OCI-LY1 (cell line): ENCODE measurements at regions not wholly inside any gene's neighbourhood (a gene's known extent, or its start where the extent isn't known, plus 50 kb on each side); places are given as distances from the start of the nearest gene placed in this dataset.

Source experiments
- H2AFZ ChIP-seq: fragments of 200-600 bp; sonication (generic), shearing (Covaris generic); 2 replicates; pipeline ENCODE4 v1.6.0; 2014; ENCODE audit warnings: antibody characterized with exemption, mild to moderate bottlenecking, low read length
- H3F3A ChIP-seq: fragments of 200-600 bp; sonication (generic), shearing (Covaris generic); 2 replicates; pipeline ENCODE4 v1.6.0; 2014; ENCODE audit warnings: mild to moderate bottlenecking, antibody characterized with exemption, low read length, moderate library complexity; ENCODE audit not compliant: insufficient read depth
- H3K27ac ChIP-seq: fragments of 200-600 bp; sonication (generic); 2 replicates; pipeline ENCODE4 v1.5.1; 2014; ENCODE audit warnings: low read length, mixed run types, mild to moderate bottlenecking, low read depth; ENCODE audit not compliant: poor library complexity, severe bottlenecking
- H3K27me3 ChIP-seq: fragments of 200-600 bp; sonication (generic); 2 replicates; pipeline ENCODE4 v1.6.0; 2014; ENCODE audit warnings: antibody characterized with exemption, mild to moderate bottlenecking, low read length, moderate library complexity; ENCODE audit not compliant: insufficient read depth
- H3K36me3 ChIP-seq: fragments of 200-600 bp; sonication (generic); 2 replicates; pipeline ENCODE4 v1.6.1; 2014; ENCODE audit warnings: mild to moderate bottlenecking, antibody characterized with exemption, low read length, moderate library complexity, mixed read lengths; ENCODE audit not compliant: insufficient read depth
- H3K4me1 ChIP-seq: fragments of 200-600 bp; sonication (generic); 2 replicates; pipeline ENCODE4 v1.5.1; 2014; ENCODE audit warnings: mild to moderate bottlenecking, low read length, moderate library complexity; ENCODE audit not compliant: insufficient read depth, severe bottlenecking
- H3K4me2 ChIP-seq: fragments of 200-600 bp; sonication (generic), shearing (Covaris generic); 2 replicates; pipeline ENCODE4 v1.6.1; 2014; ENCODE audit warnings: low read length
- H3K4me3 ChIP-seq: fragments of 200-600 bp; sonication (generic); 2 replicates; pipeline ENCODE4 v1.5.1; 2014; ENCODE audit warnings: low read length, low read depth, mild to moderate bottlenecking, mixed read lengths; ENCODE audit not compliant: poor library complexity, severe bottlenecking
- H3K79me2 ChIP-seq: fragments of 200-600 bp; shearing (Covaris generic); 2 replicates; pipeline ENCODE4 v1.6.1; 2016; ENCODE audit warnings: mixed run types, low read length, mixed read lengths; ENCODE audit not compliant: insufficient read depth
- H3K9ac ChIP-seq: fragments of 200-600 bp; sonication (generic), shearing (Covaris generic); 2 replicates; pipeline ENCODE4 v1.6.1; 2014; ENCODE audit warnings: mild to moderate bottlenecking, low read length, mixed read lengths
- H3K9me2 ChIP-seq: fragments of 200-600 bp; sonication (generic), shearing (Covaris generic); 2 replicates; pipeline ENCODE4 v1.6.1; 2014; ENCODE audit warnings: low read depth, mild to moderate bottlenecking, low read length, mixed read lengths
- H3K9me3 ChIP-seq: fragments of 200-600 bp; shearing (Covaris generic); 2 replicates; pipeline ENCODE4 v1.6.1; 2014; ENCODE audit warnings: low read length, mixed read lengths
- H4K20me1 ChIP-seq: fragments of 200-600 bp; sonication (generic), shearing (Covaris generic); 2 replicates; pipeline ENCODE4 v1.6.0; 2016; ENCODE audit warnings: mild to moderate bottlenecking, low read length; ENCODE audit not compliant: insufficient read depth
- EZH2 ChIP-seq: fragments of 200-600 bp; sonication (generic), shearing (Covaris generic); IDR thresholded peaks from 2 replicates; pipeline ENCODE4 v1.8.0; 2017; ENCODE audit warnings: borderline replicate concordance, mixed run types, mild to moderate bottlenecking, antibody characterized with exemption, low read length, moderate library complexity, mixed read lengths
- TF ChIP-seq, protein P1 (sequence below): fragments of 200-600 bp; sonication (generic), shearing (Covaris generic); IDR thresholded peaks from 2 replicates; pipeline ENCODE4 v1.5.1; 2017; ENCODE audit warnings: mild to moderate bottlenecking, antibody characterized with exemption, low read length, moderate library complexity, mixed read lengths

DNA sequence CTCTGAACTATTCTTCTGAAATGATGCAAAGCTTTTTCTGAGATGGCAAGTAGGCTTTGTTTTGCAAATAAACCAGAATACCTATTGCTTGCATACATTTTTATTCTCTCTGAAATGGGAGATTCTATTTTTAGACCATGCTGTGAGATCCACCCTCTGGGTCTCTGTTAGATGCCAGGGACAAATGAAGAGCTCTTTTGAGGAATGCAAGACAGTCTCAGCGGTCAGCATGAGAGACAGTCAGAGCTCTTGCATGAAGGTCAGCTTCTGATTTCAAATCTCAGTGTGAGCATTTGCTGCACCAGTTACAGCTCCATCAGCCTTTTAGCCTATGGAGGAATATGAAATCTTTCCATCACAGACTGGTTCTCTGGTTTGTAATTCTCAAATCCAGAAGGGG is 429.9 kb upstream of the KLF6 start:
- no peak overlapping the region for H2AFZ ChIP-seq
- TF ChIP-seq, protein P1, sequence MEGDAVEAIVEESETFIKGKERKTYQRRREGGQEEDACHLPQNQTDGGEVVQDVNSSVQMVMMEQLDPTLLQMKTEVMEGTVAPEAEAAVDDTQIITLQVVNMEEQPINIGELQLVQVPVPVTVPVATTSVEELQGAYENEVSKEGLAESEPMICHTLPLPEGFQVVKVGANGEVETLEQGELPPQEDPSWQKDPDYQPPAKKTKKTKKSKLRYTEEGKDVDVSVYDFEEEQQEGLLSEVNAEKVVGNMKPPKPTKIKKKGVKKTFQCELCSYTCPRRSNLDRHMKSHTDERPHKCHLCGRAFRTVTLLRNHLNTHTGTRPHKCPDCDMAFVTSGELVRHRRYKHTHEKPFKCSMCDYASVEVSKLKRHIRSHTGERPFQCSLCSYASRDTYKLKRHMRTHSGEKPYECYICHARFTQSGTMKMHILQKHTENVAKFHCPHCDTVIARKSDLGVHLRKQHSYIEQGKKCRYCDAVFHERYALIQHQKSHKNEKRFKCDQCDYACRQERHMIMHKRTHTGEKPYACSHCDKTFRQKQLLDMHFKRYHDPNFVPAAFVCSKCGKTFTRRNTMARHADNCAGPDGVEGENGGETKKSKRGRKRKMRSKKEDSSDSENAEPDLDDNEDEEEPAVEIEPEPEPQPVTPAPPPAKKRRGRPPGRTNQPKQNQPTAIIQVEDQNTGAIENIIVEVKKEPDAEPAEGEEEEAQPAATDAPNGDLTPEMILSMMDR = no peak
- TF ChIP-seq EZH2 = no peak
- H3K27me3 ChIP-seq = no peaks in the 10 kb centered on the region
- no peaks in the 10 kb centered on the region for H3K9me2 ChIP-seq
- H3K4me1 ChIP-seq = no peaks in the 10 kb centered on the region
- H3F3A ChIP-seq = no peaks in the 10 kb centered on the region
- no peaks in the 10 kb centered on the region for H4K20me1 ChIP-seq
- no peak overlapping the region for H3K4me2 ChIP-seq
- no peaks in the 10 kb centered on the region for H3K36me3 ChIP-seq
- H3K27ac ChIP-seq = no peak overlapping the region
- H3K79me2 ChIP-seq = no peaks in the 10 kb centered on the region
- no peak overlapping the region for H3K9ac ChIP-seq
- H3K4me3 ChIP-seq = no peak overlapping the region
- no peaks in the 10 kb centered on the region for H3K9me3 ChIP-seq

DNA sequence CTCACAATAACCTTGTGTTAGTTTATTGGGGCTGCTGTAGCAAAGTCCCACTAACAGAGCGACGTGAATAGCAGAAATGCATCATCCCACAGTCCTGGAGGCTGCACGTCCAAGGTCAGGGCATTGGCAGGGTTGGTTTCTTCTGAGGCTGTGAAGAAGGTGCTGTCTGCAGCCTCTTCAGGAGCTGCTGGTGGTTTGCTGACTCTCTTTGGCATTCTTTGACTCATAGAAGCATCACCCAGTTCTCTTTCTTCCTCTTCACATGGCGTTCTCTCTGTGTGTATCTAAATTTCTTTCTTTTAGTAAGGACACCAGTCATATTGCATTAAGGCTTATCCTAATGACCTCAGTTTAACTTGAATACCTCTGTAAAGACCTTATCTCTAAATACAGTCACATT is 428.4 kb upstream of the KLF6 start:
- TF ChIP-seq EZH2 = no peak
- TF ChIP-seq, protein P1 = no peak

DNA sequence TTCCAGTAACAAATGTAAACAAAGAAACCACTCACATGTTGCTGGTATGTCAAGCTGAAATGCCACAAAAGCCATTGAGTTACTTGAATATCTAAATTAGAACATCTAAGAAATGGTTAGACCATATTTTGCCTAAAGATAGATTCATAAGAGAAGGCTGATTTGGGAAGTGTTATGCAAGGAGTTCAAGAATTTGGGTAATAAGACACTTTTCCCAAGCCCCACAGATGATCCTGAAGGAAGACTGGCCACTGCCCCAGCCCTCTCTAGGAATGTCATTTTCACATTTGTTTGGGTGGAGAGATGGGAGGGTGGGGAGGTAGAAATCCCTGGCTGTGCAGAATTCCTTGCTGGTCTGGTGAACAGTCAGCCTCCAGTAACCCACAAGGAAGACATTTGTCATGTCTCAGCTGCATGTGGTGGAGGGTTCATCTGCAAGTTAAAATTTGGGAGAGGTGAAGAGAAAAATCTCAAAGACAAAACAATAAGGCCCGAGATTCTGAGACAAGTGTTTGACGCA is 427.2 kb upstream of the KLF6 start:
- Histone ChIP-seq H3K27ac (no peak overlapping the region), H3F3A (no peaks in the 10 kb centered on the region)

More for the DNA sequence above, 428.4 kb upstream of the KLF6 start:
- Histone ChIP-seq H4K20me1 (no peaks in the 10 kb centered on the region), H3K9ac (no peak overlapping the region), H2AFZ (no peak overlapping the region), H3K4me3 (no peak overlapping the region), H3K9me3 (no peaks in the 10 kb centered on the region), H3K4me2 (no peak overlapping the region), H3K9me2 (no peaks in the 10 kb centered on the region), H3F3A (no peaks in the 10 kb centered on the region), H3K27ac (no peak overlapping the region), H3K79me2 (no peaks in the 10 kb centered on the region), H3K4me1 (no peaks in the 10 kb centered on the region), H3K36me3 (no peaks in the 10 kb centered on the region), H3K27me3 (no peaks in the 10 kb centered on the region)

More for the DNA sequence above, 427.2 kb upstream of the KLF6 start:
- no peak for TF ChIP-seq EZH2
- TF ChIP-seq, protein P1 = no peak
- Histone ChIP-seq H4K20me1 (no peaks in the 10 kb centered on the region), H3K9me3 (no peaks in the 10 kb centered on the region), H3K79me2 (no peaks in the 10 kb centered on the region), H2AFZ (no peak overlapping the region), H3K4me2 (no peak overlapping the region), H3K27me3 (no peaks in the 10 kb centered on the region), H3K36me3 (no peaks in the 10 kb centered on the region), H3K4me3 (no peak overlapping the region), H3K9ac (no peak overlapping the region), H3K4me1 (no peaks in the 10 kb centered on the region), H3K9me2 (no peaks in the 10 kb centered on the region)
